Neural progenitor cell (in vitro differentiated cells): ENCODE measurements at regions not wholly inside any gene's neighbourhood (a gene's known extent, or its start where the extent isn't known, plus 50 kb on each side); places are given as distances from the start of the nearest gene placed in this dataset.

Experiments
- DNase-seq: peaks from one replicate; pipeline ENCODE4 v3.0.0-alpha.2; 2016; ENCODE audit warnings: low spot score
- H2AFZ ChIP-seq: fragments of 200-600 bp; sonication (generic); replicated peaks from 2 replicates; pipeline ENCODE4 v1.6.1; 2016; ENCODE audit warnings: antibody characterized with exemption
- H3F3A ChIP-seq: fragments of 200-600 bp; sonication (generic); 2 replicates; pipeline ENCODE4 v1.6.1; 2016; ENCODE audit warnings: antibody characterized with exemption, low read depth
- H3K27ac ChIP-seq: fragments of 200-600 bp; sonication (generic); 2 replicates; pipeline ENCODE4 v1.5.1; 2016; ENCODE audit warnings: mild to moderate bottlenecking
- H3K27me3 ChIP-seq: fragments of 200-600 bp; sonication (generic); 2 replicates; pipeline ENCODE4 v1.6.1; 2016; ENCODE audit warnings: mild to moderate bottlenecking, moderate library complexity
- H3K36me3 ChIP-seq: fragments of 200-600 bp; sonication (generic); 2 replicates; pipeline ENCODE4 v1.5.1; 2016
- H3K4me1 ChIP-seq: fragments of 200-600 bp; sonication (generic); 2 replicates; pipeline ENCODE4 v1.6.1; 2016; ENCODE audit warnings: mixed run types
- H3K4me2 ChIP-seq: fragments of 200-600 bp; sonication (generic); 2 replicates; pipeline ENCODE4 v1.6.1; 2016
- H3K4me3 ChIP-seq: fragments of 200-600 bp; sonication (generic); 2 replicates; pipeline ENCODE4 v1.5.1; 2016
- H3K79me2 ChIP-seq: fragments of 200-600 bp; sonication (generic); 2 replicates; pipeline ENCODE4 v1.6.1; 2016; ENCODE audit warnings: low read depth
- H3K9ac ChIP-seq: fragments of 200-600 bp; sonication (generic); 2 replicates; pipeline ENCODE4 v1.6.1; 2016
- H3K9me3 ChIP-seq: fragments of 200-600 bp; sonication (generic); 2 replicates; pipeline ENCODE4 v1.5.1; 2016; ENCODE audit warnings: low read depth
- H4K20me1 ChIP-seq: fragments of 200-600 bp; sonication (generic); 2 replicates; pipeline ENCODE4 v1.6.1; 2016; ENCODE audit warnings: low read depth
- H3K27ac Mint-ChIP-seq: 3 replicates; pipeline ENCODE4 v1.8.0; 2021; ENCODE audit warnings: mixed read lengths
- H3K27me3 Mint-ChIP-seq: 2 replicates; pipeline ENCODE4 v1.8.0; 2022; ENCODE audit warnings: low read depth, mild to moderate bottlenecking, inconsistent platforms, moderate library complexity, mixed read lengths; ENCODE audit not compliant: insufficient read depth
- H3K36me3 Mint-ChIP-seq: 3 replicates; pipeline ENCODE4 v1.8.0; 2021; ENCODE audit warnings: mixed read lengths
- H3K4me1 Mint-ChIP-seq: 3 replicates; pipeline ENCODE4 v1.8.0; 2021; ENCODE audit warnings: mixed read lengths
- H3K4me3 Mint-ChIP-seq: 3 replicates; pipeline ENCODE4 v1.8.0; 2021; ENCODE audit warnings: mild to moderate bottlenecking, moderate library complexity, mixed read lengths
- H3K9me3 Mint-ChIP-seq: 3 replicates; pipeline ENCODE4 v1.8.0; 2020; ENCODE audit warnings: mixed read lengths
- CTCF ChIP-seq: fragments of 200-600 bp; sonication (generic); IDR thresholded peaks from 2 replicates; pipeline ENCODE4 v1.5.1; 2017; ENCODE audit warnings: antibody characterized with exemption, mild to moderate bottlenecking
- EZH2 ChIP-seq: fragments of 200-600 bp; sonication (generic); IDR thresholded peaks from 2 replicates; pipeline ENCODE4 v1.6.1; 2017; ENCODE audit warnings: antibody characterized with exemption, mild to moderate bottlenecking, moderate library complexity
- EZH2phosphoT487 ChIP-seq: fragments of 200-600 bp; sonication (generic); IDR thresholded peaks from 2 replicates; pipeline ENCODE4 v1.6.1; 2017; ENCODE audit warnings: antibody characterized with exemption

GRCh38 chr2:39593439-39594393 is 72.0 kb upstream of the TMEM178A start:
- Mint-ChIP-seq H3K27me3 (peaks cover 2% of the 10 kb centered on the region), H3K9me3 (no peaks in the 10 kb centered on the region), H3K4me3 (no peak overlapping the region), H3K4me1 (peaks cover 8% of the 10 kb centered on the region), H3K36me3 (no peaks in the 10 kb centered on the region), H3K27ac (no peak overlapping the region)
- H3K79me2 ChIP-seq: no peaks in the 10 kb centered on the region
- H3K27ac ChIP-seq: no peak overlapping the region
- no peaks in the 10 kb centered on the region for H3K4me1 ChIP-seq
- no peak overlapping the region for H3K4me3 ChIP-seq
- TF ChIP-seq EZH2phosphoT487: no peak
- no peak for TF ChIP-seq EZH2
- peak; percentile 59 for TF ChIP-seq CTCF
- H3K4me2 ChIP-seq: no peak overlapping the region
- H4K20me1 ChIP-seq: no peaks in the 10 kb centered on the region
- H3K9ac ChIP-seq: no peak overlapping the region
- no peaks in the 10 kb centered on the region for H3K36me3 ChIP-seq
- no peak overlapping the region for H2AFZ ChIP-seq
- no peaks in the 10 kb centered on the region for H3K27me3 ChIP-seq
- peak; percentile 68 for DNase-seq
- no peaks in the 10 kb centered on the region for H3K9me3 ChIP-seq
- no peaks in the 10 kb centered on the region for H3F3A ChIP-seq

- H3K9me3 ChIP-seq: no peaks in the 10 kb centered on the region
- no peak for DNase-seq
- H3K4me3 ChIP-seq: no peak overlapping the region
- H3K9ac ChIP-seq: no peak overlapping the region
- H3K36me3 ChIP-seq: no peaks in the 10 kb centered on the region
- H3K9me3 Mint-ChIP-seq: no peaks in the 10 kb centered on the region
- H3F3A ChIP-seq: no peaks in the 10 kb centered on the region
- H3K27me3 ChIP-seq: no peaks in the 10 kb centered on the region
- H4K20me1 ChIP-seq: no peaks in the 10 kb centered on the region
- no peak overlapping the region for H2AFZ ChIP-seq
- H3K4me2 ChIP-seq: no peak overlapping the region
- no peaks in the 10 kb centered on the region for H3K36me3 Mint-ChIP-seq
- no peaks in the 10 kb centered on the region for H3K4me1 ChIP-seq
- peaks cover 8% of the 10 kb centered on the region for H3K4me1 Mint-ChIP-seq
- H3K79me2 ChIP-seq: no peaks in the 10 kb centered on the region
- H3K27ac Mint-ChIP-seq: no peak overlapping the region
- TF ChIP-seq EZH2phosphoT487: no peak
- TF ChIP-seq CTCF: no peak
- TF ChIP-seq EZH2: no peak
- H3K27me3 Mint-ChIP-seq: peaks cover 4% of the 10 kb centered on the region
- no peak overlapping the region for H3K27ac ChIP-seq
- H3K4me3 Mint-ChIP-seq: no peak overlapping the region
These were observed 70.6 kb upstream of the TMEM178A start for GRCh38 chr2:39595116-39595515.

GRCh38 chr2:39597314-39597713 is 68.4 kb upstream of the TMEM178A start:
- Histone ChIP-seq H3K79me2 (no peaks in the 10 kb centered on the region), H3K4me3 (no peak overlapping the region), H3K4me1 (no peaks in the 10 kb centered on the region), H3K4me2 (no peak overlapping the region), H2AFZ (no peak overlapping the region), H4K20me1 (no peaks in the 10 kb centered on the region), H3K9ac (no peak overlapping the region), H3K27ac (no peak overlapping the region), H3F3A (no peaks in the 10 kb centered on the region), H3K9me3 (no peaks in the 10 kb centered on the region), H3K36me3 (no peaks in the 10 kb centered on the region), H3K27me3 (no peaks in the 10 kb centered on the region)
- no peak for DNase-seq
- H3K4me1 Mint-ChIP-seq: peaks cover 8% of the 10 kb centered on the region
- no peaks in the 10 kb centered on the region for H3K36me3 Mint-ChIP-seq
- no peak overlapping the region for H3K27ac Mint-ChIP-seq
- H3K9me3 Mint-ChIP-seq: no peaks in the 10 kb centered on the region
- peaks cover 4% of the 10 kb centered on the region for H3K27me3 Mint-ChIP-seq
- TF ChIP-seq EZH2: no peak
- no peak for TF ChIP-seq EZH2phosphoT487
- TF ChIP-seq CTCF: no peak
- H3K4me3 Mint-ChIP-seq: no peak overlapping the region
